ENCODE measurements at regions not wholly inside any gene's neighbourhood (a gene's known extent, or its start where the extent isn't known, plus 50 kb on each side); places are given as distances from the start of the nearest gene placed in this dataset.

- TF ChIP-seq CTCF (IDR thresholded peaks at IDR 0.05 in 8 of 11, conservative IDR thresholded peaks at IDR 0.05 in 3 of 11) = no peak
- no peak for TF ChIP-seq POLR2A (IDR thresholded peaks at IDR 0.05)
- no peak for TF ChIP-seq POLR2AphosphoS5 (IDR thresholded peaks at IDR 0.05)
These were observed 553.0 kb downstream of the NTRK3 start for GRCh38 chr15:87703327-87704111.
